Activated CD8-positive, alpha-beta T cell treated with anti-CD3 and anti-CD28 coated beads for 36 hours (primary cell): ENCODE measurements at regions not wholly inside any gene's neighbourhood (a gene's known extent, or its start where the extent isn't known, plus 50 kb on each side); places are given as distances from the start of the nearest gene placed in this dataset.
"Not testable (repeated sequence)": the region's sequence is repeated elsewhere in the genome, so short reads cannot be mapped to it uniquely, and the experiment has no call there.

Experiments
- ATAC-seq: fragments of 200-7000 bp; cut with Tn5 transposase; one replicate; pipeline ENCODE4 v1.10.0; 2021; ENCODE audit warnings: mild to moderate bottlenecking, moderate library complexity
- CTCF ChIA-PET: fragments of 350-600 bp; sonication (Branson Sonifier 250); formaldehyde crosslinking; loops from one replicate; lab custom pipeline; 2021; ENCODE audit warnings: antibody characterized with exemption; lab: Charles Lee
- POLR2A ChIA-PET: fragments of 350-600 bp; sonication (Branson Sonifier 250); formaldehyde crosslinking; loops from one replicate; lab custom pipeline; 2021; ENCODE audit warnings: antibody characterized with exemption; lab: Charles Lee
- DNase-seq: peaks from one replicate; pipeline ENCODE4 v3.0.0-alpha.2; 2020
- H3K27ac Mint-ChIP-seq: one replicate; pipeline ENCODE4 v1.8.0; 2021; ENCODE audit warnings: mild to moderate bottlenecking, mixed read lengths
- H3K27me3 Mint-ChIP-seq: one replicate; pipeline ENCODE4 v1.8.0; 2021; ENCODE audit warnings: mixed read lengths
- H3K36me3 Mint-ChIP-seq: one replicate; pipeline ENCODE4 v1.8.0; 2021; ENCODE audit warnings: low read depth, mixed read lengths
- H3K4me1 Mint-ChIP-seq: one replicate; pipeline ENCODE4 v1.8.0; 2021; ENCODE audit warnings: low read depth, mixed read lengths
- H3K4me3 Mint-ChIP-seq: one replicate; pipeline ENCODE4 v1.8.0; 2021; ENCODE audit warnings: mild to moderate bottlenecking, moderate library complexity, mixed read lengths
- H3K9me3 Mint-ChIP-seq: one replicate; pipeline ENCODE4 v1.8.0; 2021; ENCODE audit warnings: mixed read lengths
- intact Hi-C: fragments of 100-400 bp; cut with micrococcal nuclease; formaldehyde crosslinking; loops from one replicate; pipeline ENCODE4 v1.10.0; 2022
- TF ChIP-seq, protein P1 (sequence below): fragments of 200-600 bp; IDR thresholded peaks from one replicate; pipeline ENCODE4 v1.8.0; 2022; ENCODE audit warnings: antibody characterized with exemption, mild to moderate bottlenecking

DNA sequence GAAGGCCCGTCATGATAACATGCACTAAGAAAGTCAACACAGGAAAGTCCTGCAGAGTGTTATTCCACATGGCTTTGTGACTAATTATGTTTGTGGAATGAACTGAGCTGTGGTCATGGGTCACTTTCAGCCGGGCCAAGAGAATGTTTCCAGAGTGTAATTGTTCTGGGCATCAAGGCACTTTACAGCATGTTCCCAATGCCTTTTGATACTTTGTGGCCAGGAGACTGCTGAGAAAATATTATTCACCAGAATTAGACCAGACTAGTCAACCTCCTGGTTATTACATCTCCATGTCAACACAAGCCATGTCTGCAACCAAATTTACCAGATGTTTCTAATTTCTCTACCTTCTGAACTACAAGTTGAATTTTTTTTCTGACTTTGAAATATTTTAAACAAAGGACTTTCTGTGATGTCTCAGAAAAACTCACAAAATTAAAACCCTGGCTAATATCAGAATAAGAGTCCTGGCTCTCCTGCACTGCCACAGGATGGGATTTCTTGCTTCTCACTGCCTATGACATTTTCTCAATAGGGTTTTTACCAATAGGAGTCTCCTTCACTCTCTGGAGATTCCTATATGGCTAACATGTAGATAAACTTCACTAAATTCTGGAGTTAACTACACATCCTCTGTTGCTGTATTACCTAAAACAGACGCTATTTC is 90.6 kb upstream of the WDR75 start:
- Mint-ChIP-seq H3K9me3 (peaks cover 5% of the 10 kb centered on the region), H3K4me1 (peaks cover 18% of the 10 kb centered on the region), H3K27ac (no peak overlapping the region), H3K4me3 (no peak overlapping the region), H3K36me3 (peaks cover 2% of the 10 kb centered on the region), H3K27me3 (no peaks in the 10 kb centered on the region)
- DNase-seq = no peak
- ATAC-seq = no peak
- intact Hi-C loops = no loop called here
- TF ChIP-seq, protein P1, sequence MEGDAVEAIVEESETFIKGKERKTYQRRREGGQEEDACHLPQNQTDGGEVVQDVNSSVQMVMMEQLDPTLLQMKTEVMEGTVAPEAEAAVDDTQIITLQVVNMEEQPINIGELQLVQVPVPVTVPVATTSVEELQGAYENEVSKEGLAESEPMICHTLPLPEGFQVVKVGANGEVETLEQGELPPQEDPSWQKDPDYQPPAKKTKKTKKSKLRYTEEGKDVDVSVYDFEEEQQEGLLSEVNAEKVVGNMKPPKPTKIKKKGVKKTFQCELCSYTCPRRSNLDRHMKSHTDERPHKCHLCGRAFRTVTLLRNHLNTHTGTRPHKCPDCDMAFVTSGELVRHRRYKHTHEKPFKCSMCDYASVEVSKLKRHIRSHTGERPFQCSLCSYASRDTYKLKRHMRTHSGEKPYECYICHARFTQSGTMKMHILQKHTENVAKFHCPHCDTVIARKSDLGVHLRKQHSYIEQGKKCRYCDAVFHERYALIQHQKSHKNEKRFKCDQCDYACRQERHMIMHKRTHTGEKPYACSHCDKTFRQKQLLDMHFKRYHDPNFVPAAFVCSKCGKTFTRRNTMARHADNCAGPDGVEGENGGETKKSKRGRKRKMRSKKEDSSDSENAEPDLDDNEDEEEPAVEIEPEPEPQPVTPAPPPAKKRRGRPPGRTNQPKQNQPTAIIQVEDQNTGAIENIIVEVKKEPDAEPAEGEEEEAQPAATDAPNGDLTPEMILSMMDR = no peak
- ChIA-PET CTCF (no interaction called here), POLR2A (no interaction called here)

DNA sequence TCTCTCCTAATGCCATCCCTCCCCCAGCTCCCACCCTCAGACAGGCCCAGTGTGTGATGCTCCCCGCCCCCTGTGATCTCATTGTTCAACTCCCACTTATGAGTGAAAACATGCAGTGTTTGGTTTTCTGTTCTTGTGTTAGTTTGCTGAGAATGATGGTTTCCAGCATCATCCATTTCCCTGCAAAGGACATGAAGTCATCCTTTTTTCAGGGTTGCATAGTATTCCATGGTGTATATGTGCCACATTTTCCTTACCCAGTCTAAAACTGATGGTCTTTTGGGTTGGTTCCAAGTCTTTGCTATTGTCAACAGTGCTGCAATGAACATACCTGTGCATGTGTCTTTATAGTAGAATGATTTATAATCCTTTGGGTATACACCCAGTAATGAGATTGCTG is 89.3 kb upstream of the WDR75 start:
- H3K27ac Mint-ChIP-seq, H3K36me3 Mint-ChIP-seq, intact Hi-C loops, POLR2A ChIA-PET, H3K27me3 Mint-ChIP-seq, CTCF ChIA-PET, DNase-seq, ATAC-seq, H3K4me3 Mint-ChIP-seq, H3K9me3 Mint-ChIP-seq: not testable (repeated sequence)
- H3K4me1 Mint-ChIP-seq = peaks cover 16% of the 10 kb centered on the region

DNA sequence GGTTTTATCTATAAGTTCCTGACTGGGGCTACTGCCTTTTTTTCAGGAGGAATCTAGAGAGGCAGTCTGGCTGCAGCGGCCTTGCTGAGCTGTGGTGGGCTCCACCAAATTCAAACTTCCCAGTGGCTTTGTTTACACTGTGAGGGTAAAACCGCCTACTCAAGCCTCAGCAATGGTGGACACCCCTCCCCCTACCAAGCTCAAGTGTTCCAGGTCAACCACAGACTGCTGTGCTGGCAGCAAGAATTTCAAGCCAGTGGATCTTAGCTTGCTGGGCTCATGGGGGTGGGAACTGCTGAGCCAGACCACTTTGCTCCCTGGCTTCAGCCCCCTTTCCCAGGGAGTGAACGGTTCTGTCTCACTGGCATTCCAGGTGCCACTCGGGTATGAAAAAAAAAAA is 83.9 kb upstream of the WDR75 start:
- CTCF ChIA-PET = interaction anchor here (1.3 kb wide), 1 partner anchor 214 kb away, joined by 3 read pairs; no protein-coding TSS in a partner anchor
- H3K36me3 Mint-ChIP-seq, H3K4me3 Mint-ChIP-seq, H3K9me3 Mint-ChIP-seq, H3K27ac Mint-ChIP-seq, DNase-seq, H3K27me3 Mint-ChIP-seq, ATAC-seq, POLR2A ChIA-PET, intact Hi-C loops: not testable (repeated sequence)
- peaks cover 13% of the 10 kb centered on the region for H3K4me1 Mint-ChIP-seq

DNA sequence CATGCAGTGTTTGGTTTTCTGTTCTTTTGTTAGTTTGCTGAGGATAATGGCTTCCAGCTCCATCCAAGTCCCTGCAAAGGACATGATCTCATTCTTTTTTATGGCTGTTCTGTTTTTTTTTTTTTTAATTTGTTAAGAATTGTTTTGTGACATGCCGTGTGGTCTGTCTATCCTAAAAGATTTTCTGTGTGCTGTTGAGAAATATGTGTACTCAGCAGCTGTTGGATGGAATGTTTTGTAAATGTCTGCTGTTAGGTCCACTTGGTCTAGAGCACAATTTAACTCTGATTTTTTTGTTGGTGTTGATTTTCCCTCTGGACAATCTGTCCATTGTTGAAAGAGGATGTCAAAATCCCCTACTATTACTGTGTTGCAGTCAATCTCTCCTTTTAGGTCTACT is 80.4 kb upstream of the WDR75 start:
- intact Hi-C loops = no loop called here
- POLR2A ChIA-PET = interaction anchor here (0.6 kb wide), 1 partner anchor 388 kb away, joined by 3 read pairs; no protein-coding TSS in a partner anchor

DNA sequence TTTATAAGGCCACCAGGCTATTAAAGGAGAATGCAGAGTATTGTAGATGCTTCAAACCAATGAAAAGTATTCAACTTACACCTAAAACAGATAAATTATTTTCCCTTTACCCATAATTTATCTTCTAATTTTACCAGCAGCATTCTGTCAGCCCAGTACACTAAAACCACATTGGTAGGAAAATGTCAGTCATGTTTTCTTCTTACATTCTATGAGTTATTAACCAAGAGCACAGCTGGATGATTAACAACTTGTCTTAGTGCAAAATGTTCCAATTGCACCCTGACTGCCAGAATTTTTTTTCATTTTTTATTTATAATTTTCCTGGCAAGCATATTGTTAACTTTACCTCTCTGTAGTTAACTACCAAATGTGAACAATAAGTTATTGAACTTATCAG is 79.0 kb upstream of the WDR75 start:
- H3K36me3 Mint-ChIP-seq = peaks cover 2% of the 10 kb centered on the region
- TF ChIP-seq, protein P1 = no peak
- ChIA-PET POLR2A (interaction anchor here (0.6 kb wide), 1 partner anchor 268 kb away, joined by 3 read pairs; no protein-coding TSS in a partner anchor), CTCF (no interaction called here)
- intact Hi-C loops = no loop called here
- H3K27ac Mint-ChIP-seq = peak overlapping the region; percentile 39
- no peak overlapping the region for H3K4me3 Mint-ChIP-seq
- no peaks in the 10 kb centered on the region for H3K27me3 Mint-ChIP-seq
- peak; percentile 49 for ATAC-seq
- no peaks in the 10 kb centered on the region for H3K9me3 Mint-ChIP-seq
- peaks cover 22% of the 10 kb centered on the region for H3K4me1 Mint-ChIP-seq
- DNase-seq = no peak

More for the DNA sequence above, 80.4 kb upstream of the WDR75 start:
- H3K9me3 Mint-ChIP-seq = no peaks in the 10 kb centered on the region
- no peak for ATAC-seq
- H3K4me3 Mint-ChIP-seq = no peak overlapping the region
- TF ChIP-seq, protein P1 = no peak
- no peaks in the 10 kb centered on the region for H3K27me3 Mint-ChIP-seq
- no peak overlapping the region for H3K27ac Mint-ChIP-seq
- DNase-seq = no peak
- peaks cover 23% of the 10 kb centered on the region for H3K4me1 Mint-ChIP-seq
- peaks cover 2% of the 10 kb centered on the region for H3K36me3 Mint-ChIP-seq
- CTCF ChIA-PET = no interaction called here

DNA sequence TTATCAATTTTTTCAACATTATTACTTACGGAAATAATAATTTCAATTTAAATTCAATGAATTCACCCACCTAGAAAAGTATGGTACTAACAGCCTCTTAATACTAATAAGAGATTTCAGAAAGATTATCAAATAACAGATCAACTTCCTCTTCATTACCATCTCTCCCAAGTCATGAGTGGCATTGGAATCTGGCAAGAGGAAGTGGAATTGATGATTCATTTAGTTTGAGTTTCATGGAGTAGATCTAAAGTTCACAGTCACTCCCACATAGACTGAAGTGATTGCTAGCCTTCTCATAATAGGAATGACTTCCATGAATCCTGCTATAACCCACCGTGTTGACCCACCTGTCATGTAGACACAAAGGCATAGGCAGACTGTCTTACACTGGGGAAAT is 77.7 kb upstream of the WDR75 start:
- ATAC-seq (no peak), DNase-seq (no peak)
- ChIA-PET POLR2A (no interaction called here), CTCF (no interaction called here)
- Mint-ChIP-seq H3K9me3 (no peaks in the 10 kb centered on the region), H3K27me3 (no peaks in the 10 kb centered on the region), H3K27ac (no peak overlapping the region), H3K4me3 (no peak overlapping the region), H3K4me1 (peaks cover 22% of the 10 kb centered on the region), H3K36me3 (peaks cover 2% of the 10 kb centered on the region)
- intact Hi-C loops = no loop called here
- TF ChIP-seq, protein P1 = no peak
